Muscle of leg (tissue), 3 donors: ENCODE measurements at regions not wholly inside any gene's neighbourhood (a gene's known extent, or its start where the extent isn't known, plus 50 kb on each side); places are given as distances from the start of the nearest gene placed in this dataset.

Experiments
- DNase-seq: peaks from one replicate; pipeline ENCODE4 v3.0.0; 2013
- H3K27ac ChIP-seq: one replicate; pipeline ENCODE4 v1.5.1; 2013; ENCODE audit warnings: mild to moderate bottlenecking, low read length, control low read depth
- H3K27me3 ChIP-seq: one replicate; pipeline ENCODE4 v1.6.1; 2013; ENCODE audit warnings: low read length; ENCODE audit not compliant: control insufficient read depth, insufficient read depth
- H3K36me3 ChIP-seq: one replicate; pipeline ENCODE4 v1.6.1; 2013; ENCODE audit warnings: low read length; ENCODE audit not compliant: control insufficient read depth, insufficient read depth
- H3K4me1 ChIP-seq: one replicate; pipeline ENCODE4 v1.6.1; 2013; ENCODE audit warnings: low read length; ENCODE audit not compliant: control insufficient read depth, insufficient read depth
- H3K4me3 ChIP-seq: one replicate; pipeline ENCODE4 v1.5.1; 2013; ENCODE audit warnings: low read length, control low read depth
- H3K9me3 ChIP-seq: replicated peaks from 2 replicates; pipeline ENCODE4 v1.6.1; 2013; ENCODE audit warnings: low read depth, low read length; ENCODE audit not compliant: control insufficient read depth
- WGBS: methylation state at CpG from one replicate; pipeline ENCODE4 v1.1.5; 2013; ENCODE audit warnings: missing lambda C conversion rate; ENCODE audit not compliant: insufficient coverage; 5-methylcytosine and 5-hydroxymethylcytosine counted together

DNA sequence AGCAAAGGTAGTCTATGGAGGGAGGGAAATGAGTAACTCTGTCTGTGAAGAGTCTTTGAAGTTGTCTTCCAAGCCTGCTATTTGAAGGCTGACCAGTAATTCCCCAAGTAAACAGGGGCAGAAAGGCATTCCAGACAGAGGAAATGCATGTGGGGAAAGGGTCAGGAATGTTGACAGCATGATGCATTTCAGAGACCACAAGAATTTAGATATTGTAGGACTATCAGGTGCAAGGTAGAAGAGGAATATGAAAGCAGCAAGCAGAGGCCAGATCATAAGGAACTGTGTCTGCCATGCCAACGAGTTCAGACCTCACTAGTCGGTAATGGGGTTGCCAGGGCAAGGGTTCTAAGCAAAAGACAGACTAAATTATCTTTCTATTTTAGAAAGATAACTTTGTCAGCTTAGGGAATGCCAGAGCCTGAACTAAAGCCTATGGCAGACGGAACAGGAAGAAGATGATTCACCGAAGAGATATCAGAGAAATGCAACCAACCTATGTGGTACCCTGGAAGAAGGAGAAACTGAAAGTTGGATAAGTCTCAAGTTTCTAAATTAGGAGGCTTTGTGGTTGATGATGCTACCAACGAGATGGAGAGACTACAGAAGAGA, 327.0 kb upstream of the RORA start:
- no peak overlapping the region for H3K4me3 ChIP-seq
- no peaks in the 10 kb centered on the region for H3K9me3 ChIP-seq
- H3K36me3 ChIP-seq, result no peaks in the 10 kb centered on the region
- 93% methylated on average over 2 of the region's 5 CpGs for WGBS
- H3K27me3 ChIP-seq, result no peaks in the 10 kb centered on the region
- no peak for DNase-seq
- H3K4me1 ChIP-seq, result no peaks in the 10 kb centered on the region
- no peak overlapping the region for H3K27ac ChIP-seq

DNA sequence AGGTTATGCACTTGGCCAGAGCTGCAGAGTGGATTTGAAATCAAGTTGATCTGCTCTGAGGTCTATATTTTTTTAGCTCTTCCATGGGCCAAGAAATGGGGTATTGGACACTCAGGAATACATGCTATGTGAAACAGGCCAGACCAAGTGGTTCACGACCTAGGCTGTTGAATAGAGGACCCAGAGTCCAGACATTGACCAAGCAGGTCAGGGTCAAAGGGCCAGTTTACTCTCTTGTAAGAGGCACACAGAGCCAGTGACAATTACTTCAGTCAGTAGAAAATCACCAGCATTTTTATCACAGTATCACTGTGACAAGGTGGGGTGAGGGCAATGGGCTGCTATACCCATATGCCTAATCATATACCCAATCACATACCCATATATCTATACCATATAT, 320.6 kb upstream of the RORA start:
- Histone ChIP-seq H3K4me3 (no peak overlapping the region), H3K27ac (no peak overlapping the region), H3K9me3 (no peaks in the 10 kb centered on the region), H3K4me1 (no peaks in the 10 kb centered on the region), H3K27me3 (no peaks in the 10 kb centered on the region), H3K36me3 (no peaks in the 10 kb centered on the region)
- WGBS, result 20% methylated on average over 1 of the region's 1 CpG
- no peak for DNase-seq

GRCh38 chr15:61545763-61546162, 316.7 kb upstream of the RORA start:
- Histone ChIP-seq H3K4me1 (no peaks in the 10 kb centered on the region), H3K4me3 (no peak overlapping the region), H3K36me3 (no peaks in the 10 kb centered on the region), H3K9me3 (no peaks in the 10 kb centered on the region), H3K27ac (no peak overlapping the region), H3K27me3 (no peaks in the 10 kb centered on the region)
- WGBS, result 42% methylated on average over 4 of the region's 5 CpGs
- DNase-seq, result no peak

DNA sequence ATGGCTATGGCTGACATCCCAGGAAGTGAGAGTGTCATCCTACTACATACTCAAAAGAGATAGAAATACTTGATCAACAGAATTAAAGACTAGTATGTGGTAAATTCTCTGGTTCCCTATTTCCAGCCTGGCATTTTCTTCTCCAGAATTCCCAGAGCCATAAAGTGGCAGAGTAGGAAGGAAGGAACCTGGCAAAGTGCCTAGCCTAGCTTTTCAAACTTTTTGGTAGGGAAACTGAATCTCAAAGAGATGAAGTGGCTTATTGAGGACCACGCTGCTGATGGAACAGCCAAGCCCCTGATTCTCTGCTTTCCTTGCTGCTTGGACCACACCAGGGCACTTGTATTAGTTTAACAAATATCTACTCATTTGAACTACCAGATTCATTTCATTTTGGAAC, 312.4 kb upstream of the RORA start:
- Histone ChIP-seq H3K4me1 (no peaks in the 10 kb centered on the region), H3K9me3 (no peaks in the 10 kb centered on the region), H3K27me3 (no peaks in the 10 kb centered on the region), H3K4me3 (no peak overlapping the region), H3K36me3 (no peaks in the 10 kb centered on the region), H3K27ac (no peak overlapping the region)
- no peak for DNase-seq
- WGBS, result no CpG with 5 or more reads among the region's 1 CpG

DNA sequence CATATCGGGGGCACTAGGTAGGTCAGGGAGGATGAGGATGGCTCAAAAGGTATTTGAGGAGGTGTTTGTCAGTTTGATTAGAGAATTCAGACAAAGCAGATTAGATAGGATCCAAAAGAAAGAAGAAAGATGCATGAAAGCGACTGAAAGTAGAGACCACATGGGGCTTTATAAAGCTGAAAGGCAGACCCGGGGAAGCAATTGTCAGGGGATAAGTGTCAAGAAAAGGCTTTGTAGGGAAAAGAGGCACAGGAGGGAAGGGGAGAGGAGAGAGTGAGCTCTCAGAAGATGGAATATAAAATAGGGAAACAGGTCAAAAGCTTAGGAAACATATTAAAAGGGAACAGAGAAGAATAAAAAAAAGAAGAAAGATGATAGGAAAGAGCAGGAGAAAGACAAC, 308.2 kb upstream of the RORA start:
- DNase-seq, result no peak
- 64% methylated on average over 2 of the region's 3 CpGs for WGBS
- Histone ChIP-seq H3K36me3 (no peaks in the 10 kb centered on the region), H3K27ac (no peak overlapping the region), H3K4me1 (no peaks in the 10 kb centered on the region), H3K4me3 (no peak overlapping the region), H3K27me3 (peaks cover 3% of the 10 kb centered on the region), H3K9me3 (no peaks in the 10 kb centered on the region)

- 40% methylated on average over 3 of the region's 3 CpGs for WGBS
- H3K4me1 ChIP-seq, result no peaks in the 10 kb centered on the region
- no peak overlapping the region for H3K4me3 ChIP-seq
- H3K27ac ChIP-seq, result no peak overlapping the region
- H3K36me3 ChIP-seq, result no peaks in the 10 kb centered on the region
- no peak for DNase-seq
- H3K27me3 ChIP-seq, result peaks cover 3% of the 10 kb centered on the region
- no peaks in the 10 kb centered on the region for H3K9me3 ChIP-seq
Observed at GRCh38 chr15:61534986-61535385, 305.9 kb upstream of the RORA start.

DNA sequence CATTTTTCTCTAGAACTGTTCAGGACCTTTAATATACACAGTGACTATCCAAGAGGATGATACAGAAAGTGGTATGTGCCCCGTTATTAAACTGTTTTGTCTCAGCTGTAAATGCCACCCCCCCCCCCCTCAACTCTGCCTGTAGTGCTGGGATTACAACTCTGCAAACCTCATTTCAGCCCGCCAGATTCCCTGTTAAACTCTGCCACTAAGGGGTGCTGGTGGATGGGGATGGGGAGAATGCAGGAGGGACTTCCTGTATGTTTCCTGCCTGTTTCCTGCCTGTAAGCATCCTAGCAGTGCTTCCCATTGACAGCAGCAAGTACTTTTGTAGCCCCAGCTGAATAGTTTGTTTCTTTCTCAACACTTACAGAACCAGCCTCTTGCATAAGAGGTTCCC, 301.7 kb upstream of the RORA start:
- no peak for DNase-seq
- WGBS, result no CpG with 5 or more reads among the region's 2 CpGs
- H3K9me3 ChIP-seq, result no peaks in the 10 kb centered on the region
- H3K27ac ChIP-seq, result no peak overlapping the region
- no peaks in the 10 kb centered on the region for H3K4me1 ChIP-seq
- H3K36me3 ChIP-seq, result no peaks in the 10 kb centered on the region
- H3K27me3 ChIP-seq, result peaks cover 3% of the 10 kb centered on the region
- no peak overlapping the region for H3K4me3 ChIP-seq

DNA sequence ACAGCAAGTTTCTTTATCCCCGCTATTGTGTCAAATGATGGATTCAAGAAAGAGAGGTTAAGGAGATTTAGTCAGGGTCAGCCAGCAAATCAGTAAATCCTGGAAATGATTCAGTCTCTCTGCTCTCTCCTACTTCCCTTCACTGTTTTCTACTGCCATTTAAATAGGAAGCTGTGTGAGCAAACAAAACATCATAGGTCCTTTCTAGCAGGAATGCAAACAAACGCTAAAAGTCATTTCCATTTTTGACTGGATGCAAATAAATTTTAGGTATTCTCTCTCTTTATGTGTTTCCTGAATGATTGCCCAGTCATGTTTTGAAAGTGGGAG, 299.4 kb upstream of the RORA start:
- DNase-seq, result no peak
- no peak overlapping the region for H3K27ac ChIP-seq
- H3K9me3 ChIP-seq, result no peaks in the 10 kb centered on the region
- no CpG with 5 or more reads among the region's 2 CpGs for WGBS
- H3K36me3 ChIP-seq, result no peaks in the 10 kb centered on the region
- H3K4me3 ChIP-seq, result no peak overlapping the region
- H3K27me3 ChIP-seq, result no peaks in the 10 kb centered on the region
- no peaks in the 10 kb centered on the region for H3K4me1 ChIP-seq

GRCh38 chr15:61527836-61528580, 298.9 kb upstream of the RORA start:
- no peaks in the 10 kb centered on the region for H3K9me3 ChIP-seq
- H3K4me1 ChIP-seq, result no peaks in the 10 kb centered on the region
- no peaks in the 10 kb centered on the region for H3K27me3 ChIP-seq
- 77% methylated on average over 3 of the region's 9 CpGs for WGBS
- H3K27ac ChIP-seq, result no peak overlapping the region
- H3K36me3 ChIP-seq, result no peaks in the 10 kb centered on the region
- no peak for DNase-seq
- no peak overlapping the region for H3K4me3 ChIP-seq

GRCh38 chr15:61524545-61524944, 295.4 kb upstream of the RORA start:
- H3K27me3 ChIP-seq, result no peaks in the 10 kb centered on the region
- no peak overlapping the region for H3K27ac ChIP-seq
- no peaks in the 10 kb centered on the region for H3K36me3 ChIP-seq
- H3K9me3 ChIP-seq, result no peaks in the 10 kb centered on the region
- H3K4me3 ChIP-seq, result no peak overlapping the region
- WGBS, result 25% methylated on average over 2 of the region's 3 CpGs
- DNase-seq, result no peak
- H3K4me1 ChIP-seq, result peaks cover 3% of the 10 kb centered on the region

GRCh38 chr15:61524086-61524485, 295.0 kb upstream of the RORA start:
- WGBS, result 57% methylated on average over 1 of the region's 2 CpGs
- Histone ChIP-seq H3K9me3 (no peaks in the 10 kb centered on the region), H3K4me3 (no peak overlapping the region), H3K27me3 (no peaks in the 10 kb centered on the region), H3K36me3 (no peaks in the 10 kb centered on the region), H3K4me1 (peaks cover 3% of the 10 kb centered on the region), H3K27ac (no peak overlapping the region)
- DNase-seq, result no peak
